K562 (cell line): ENCODE measurements at regions not wholly inside any gene's neighbourhood (a gene's known extent, or its start where the extent isn't known, plus 50 kb on each side); places are given as distances from the start of the nearest gene placed in this dataset.

Source experiments
- NR2C1 ChIP-seq, 2 experiments: fragments of 450-650 bp; IDR thresholded peaks; 2 replicates each; pipeline ENCODE4 v1.6.1; 2017; ENCODE audit warnings: mild to moderate bottlenecking in 2 of 2, antibody characterized with exemption in 1 of 2, inconsistent platforms in 1 of 2, missing compliant biosample characterization in 1 of 2, missing genetic modification characterization in 1 of 2
- TF ChIP-seq, protein P1 (sequence below): sonication (generic); formaldehyde crosslinking; IDR thresholded peaks from 2 replicates; pipeline ENCODE4 v1.5.0; 2020; ENCODE audit warnings: missing genetic modification reagents
- TF ChIP-seq, protein P2 (sequence below), 3 experiments: IDR thresholded peaks in 2 of 3; conservative IDR thresholded peaks in 1 of 3; 2 replicates each; pipeline ENCODE4 v1.5.1; 2011 to 2012; ENCODE audit warnings: low read length in 3 of 3, mild to moderate bottlenecking in 3 of 3, control low read depth in 2 of 3, improper control_type of control experiment in 1 of 3, inconsistent platforms in 1 of 3, low read depth in 1 of 3, mixed read lengths in 1 of 3, moderate library complexity in 1 of 3; ENCODE audit not compliant: insufficient read depth in 2 of 3

GRCh38 chr6:10073341-10073740, 341.5 kb downstream of the TFAP2A start:
- TF ChIP-seq NR2C1 (IDR thresholded peaks at IDR 0.05) (no peak), NR2C1 (tag; IDR thresholded peaks at IDR 0.05) (no peak)
- TF ChIP-seq, protein P1, sequence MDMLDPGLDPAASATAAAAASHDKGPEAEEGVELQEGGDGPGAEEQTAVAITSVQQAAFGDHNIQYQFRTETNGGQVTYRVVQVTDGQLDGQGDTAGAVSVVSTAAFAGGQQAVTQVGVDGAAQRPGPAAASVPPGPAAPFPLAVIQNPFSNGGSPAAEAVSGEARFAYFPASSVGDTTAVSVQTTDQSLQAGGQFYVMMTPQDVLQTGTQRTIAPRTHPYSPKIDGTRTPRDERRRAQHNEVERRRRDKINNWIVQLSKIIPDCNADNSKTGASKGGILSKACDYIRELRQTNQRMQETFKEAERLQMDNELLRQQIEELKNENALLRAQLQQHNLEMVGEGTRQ (CRISPR knock-in tag) = no peak
- TF ChIP-seq, protein P2, sequence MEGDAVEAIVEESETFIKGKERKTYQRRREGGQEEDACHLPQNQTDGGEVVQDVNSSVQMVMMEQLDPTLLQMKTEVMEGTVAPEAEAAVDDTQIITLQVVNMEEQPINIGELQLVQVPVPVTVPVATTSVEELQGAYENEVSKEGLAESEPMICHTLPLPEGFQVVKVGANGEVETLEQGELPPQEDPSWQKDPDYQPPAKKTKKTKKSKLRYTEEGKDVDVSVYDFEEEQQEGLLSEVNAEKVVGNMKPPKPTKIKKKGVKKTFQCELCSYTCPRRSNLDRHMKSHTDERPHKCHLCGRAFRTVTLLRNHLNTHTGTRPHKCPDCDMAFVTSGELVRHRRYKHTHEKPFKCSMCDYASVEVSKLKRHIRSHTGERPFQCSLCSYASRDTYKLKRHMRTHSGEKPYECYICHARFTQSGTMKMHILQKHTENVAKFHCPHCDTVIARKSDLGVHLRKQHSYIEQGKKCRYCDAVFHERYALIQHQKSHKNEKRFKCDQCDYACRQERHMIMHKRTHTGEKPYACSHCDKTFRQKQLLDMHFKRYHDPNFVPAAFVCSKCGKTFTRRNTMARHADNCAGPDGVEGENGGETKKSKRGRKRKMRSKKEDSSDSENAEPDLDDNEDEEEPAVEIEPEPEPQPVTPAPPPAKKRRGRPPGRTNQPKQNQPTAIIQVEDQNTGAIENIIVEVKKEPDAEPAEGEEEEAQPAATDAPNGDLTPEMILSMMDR (IDR thresholded peaks at IDR 0.05 in 2 of 3, conservative IDR thresholded peaks at IDR 0.05 in 1 of 3; ENCODE audit: insufficient read depth in 2 of 3, low read depth in 1 of 3, low read length in 3 of 3) = no peak
